HG02852 (cell line): ENCODE measurements at regions not wholly inside any gene's neighbourhood (a gene's known extent, or its start where the extent isn't known, plus 50 kb on each side); places are given as distances from the start of the nearest gene placed in this dataset.
"Not testable (repeated sequence)": the region's sequence is repeated elsewhere in the genome, so short reads cannot be mapped to it uniquely, and the experiment has no call there.

ENCODE experiments used
- ATAC-seq: cut with Tn5 transposase; IDR thresholded peaks from one replicate; pipeline ENCODE4 v1.9.1; 2021; ENCODE audit warnings: mild to moderate bottlenecking, moderate library complexity; ENCODE audit not compliant: unreplicated experiment

DNA sequence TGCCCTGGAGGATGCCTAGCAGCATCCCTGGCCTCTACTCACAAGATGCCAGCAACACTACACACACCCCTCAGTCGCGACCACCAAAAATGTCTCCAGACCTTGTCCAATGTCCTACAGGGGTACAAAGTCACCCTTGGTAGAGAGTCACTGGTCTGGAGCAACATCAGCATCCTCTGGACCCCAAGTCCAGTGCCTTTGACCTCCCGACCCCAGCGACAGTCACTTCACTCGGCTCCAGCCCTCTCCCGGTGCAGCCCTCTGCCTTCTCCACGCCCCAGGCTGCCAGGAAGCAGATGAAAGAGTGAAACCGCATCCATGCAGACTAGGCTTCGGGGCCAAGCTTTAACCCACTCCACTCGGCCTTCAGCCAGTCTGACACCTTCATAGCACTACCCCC is 92.0 kb upstream of the SRSF6 start:
- no peak for ATAC-seq

DNA sequence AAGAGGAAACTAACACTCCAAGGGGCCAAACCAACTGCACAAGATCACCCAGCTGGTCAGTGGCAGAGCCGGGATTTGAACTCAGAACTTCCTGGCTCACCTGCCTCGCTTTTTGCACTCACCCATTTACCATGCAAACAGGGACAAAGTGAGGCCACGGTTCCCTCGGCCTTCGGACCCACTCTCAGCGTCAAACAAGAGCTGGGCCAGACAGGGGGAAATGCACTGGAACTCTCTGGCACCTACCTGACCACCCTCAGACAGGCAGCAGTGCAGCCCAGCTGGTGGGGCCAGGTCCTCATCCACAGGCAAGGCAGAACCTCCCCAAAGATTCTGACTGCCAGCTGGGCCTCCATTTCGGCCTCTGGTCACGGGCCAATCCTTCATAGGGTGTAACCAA is 93.7 kb upstream of the SRSF6 start:
- ATAC-seq: no peak

- no peak for ATAC-seq
Measured at GRCh38 chr20:43363506-43363905, 94.2 kb upstream of the SRSF6 start.

GRCh38 chr20:43361526-43361925 is 96.2 kb upstream of the SRSF6 start:
- ATAC-seq: no peak

GRCh38 chr20:43360016-43360415 is 97.7 kb upstream of the SRSF6 start:
- no peak for ATAC-seq

DNA sequence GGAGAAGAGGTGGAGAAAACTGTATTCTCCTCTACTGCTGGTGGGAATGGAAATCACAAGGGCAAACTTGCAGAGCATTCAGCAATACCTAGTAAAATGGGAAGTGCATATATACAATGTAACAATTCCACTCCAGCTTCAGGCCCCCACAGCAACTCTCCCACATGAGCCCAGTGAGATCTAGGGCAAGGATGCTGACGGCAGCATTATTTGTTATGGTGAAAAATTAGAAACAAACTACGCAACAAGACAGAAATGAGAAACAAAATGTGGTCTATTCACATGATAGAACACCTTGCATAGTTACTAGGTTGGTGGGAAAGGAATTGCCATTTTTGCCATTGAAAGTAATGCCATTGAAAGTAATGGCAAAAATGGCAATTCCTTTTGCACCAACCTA is 98.9 kb upstream of the SRSF6 start:
- ATAC-seq: no peak

- no peak for ATAC-seq
Measured at GRCh38 chr20:43357352-43357751, 100.3 kb upstream of the SRSF6 start.

- ATAC-seq: no peak
Measured at GRCh38 chr20:43355610-43356009, 102.1 kb upstream of the SRSF6 start.

DNA sequence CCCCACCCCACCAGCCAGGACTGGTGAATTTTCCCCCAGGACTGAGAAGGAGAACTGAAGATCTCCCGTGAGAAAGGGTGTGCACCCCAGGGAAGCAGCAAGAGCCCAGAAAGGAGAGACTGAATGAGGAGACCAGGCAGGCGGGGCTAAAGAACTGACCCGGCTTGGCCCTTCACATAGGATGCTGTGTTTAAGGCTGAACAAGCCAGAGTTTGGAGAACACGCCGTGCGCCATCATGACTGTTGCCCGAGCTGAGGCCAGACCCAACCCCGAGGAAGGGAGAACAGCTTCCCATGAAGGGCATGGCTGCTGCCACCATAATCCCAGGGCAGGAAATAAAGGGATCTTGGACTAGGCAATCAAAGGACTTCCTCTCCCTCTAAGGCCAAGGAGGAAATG is 104.7 kb upstream of the SRSF6 start:
- ATAC-seq: no peak

DNA sequence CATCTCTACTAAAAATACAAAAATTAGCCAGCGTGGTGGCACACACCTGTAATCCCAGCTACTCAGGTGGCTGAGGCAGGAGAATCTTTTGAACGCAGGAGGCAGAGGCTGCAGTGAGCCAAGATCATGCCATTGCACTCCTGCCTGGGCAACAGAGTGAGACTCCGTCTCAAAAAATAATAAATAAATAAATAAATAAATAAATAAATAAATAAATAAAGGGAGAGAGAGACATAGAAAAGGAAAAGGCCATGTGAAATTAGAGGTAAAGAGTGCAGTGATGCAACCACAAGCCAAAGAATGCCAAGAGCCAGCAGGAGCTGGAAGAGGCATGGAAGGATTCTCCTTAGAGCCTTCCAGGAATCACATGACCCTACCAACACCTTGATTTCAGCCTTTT is 107.0 kb upstream of the SRSF6 start:
- not testable (repeated sequence) for ATAC-seq

- no peak for ATAC-seq
Measured at GRCh38 chr20:43349841-43350240, 107.9 kb upstream of the SRSF6 start.

GRCh38 chr20:43347839-43348238 is 109.9 kb upstream of the SRSF6 start:
- not testable (repeated sequence) for ATAC-seq

- ATAC-seq: no peak
Measured at GRCh38 chr20:43345676-43346075, 112.0 kb upstream of the SRSF6 start.

GRCh38 chr20:43341511-43341910 is 116.2 kb upstream of the SRSF6 start:
- ATAC-seq: no peak

DNA sequence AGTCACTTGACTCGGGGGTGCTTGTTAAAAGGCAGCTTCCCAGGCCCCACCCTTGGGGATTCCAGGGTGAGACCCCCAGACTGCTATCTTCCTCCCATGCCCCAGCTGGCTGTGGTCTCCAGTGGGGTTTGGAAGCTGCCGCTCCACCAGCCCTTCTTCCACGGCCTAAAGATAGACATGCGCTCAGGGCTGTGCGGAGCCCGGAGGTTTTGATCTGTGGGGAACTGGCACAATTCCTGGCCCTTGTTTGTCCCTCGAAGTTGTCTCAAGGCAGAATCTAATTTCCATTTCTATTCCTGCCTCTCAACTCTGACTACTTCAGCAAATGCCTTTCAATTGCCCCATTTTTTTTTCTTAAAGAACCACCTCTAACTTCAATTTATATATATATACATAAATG is 120.7 kb upstream of the SRSF6 start:
- ATAC-seq: no peak

DNA sequence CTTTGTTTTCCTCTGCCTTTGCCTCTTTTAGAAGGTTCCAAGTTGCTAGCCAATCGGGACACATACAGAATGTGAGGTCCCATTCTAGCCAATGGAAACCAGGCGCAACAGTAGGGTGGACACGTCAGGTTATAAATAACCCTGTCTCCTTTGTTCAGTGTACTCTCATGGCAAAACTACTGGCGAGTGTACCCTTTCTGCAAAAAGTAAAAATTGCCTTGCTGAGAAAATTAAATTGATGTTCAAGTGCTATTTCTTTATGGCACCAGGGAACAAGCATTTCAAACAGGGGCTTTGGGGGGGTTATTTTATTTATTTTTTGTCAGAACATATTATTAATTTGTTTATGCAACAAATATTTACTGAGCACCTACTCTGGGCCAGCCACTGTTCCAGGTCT is 123.6 kb upstream of the SRSF6 start:
- ATAC-seq: no peak

- no peak for ATAC-seq
Measured at GRCh38 chr20:43331906-43332305, 125.8 kb upstream of the SRSF6 start.

DNA sequence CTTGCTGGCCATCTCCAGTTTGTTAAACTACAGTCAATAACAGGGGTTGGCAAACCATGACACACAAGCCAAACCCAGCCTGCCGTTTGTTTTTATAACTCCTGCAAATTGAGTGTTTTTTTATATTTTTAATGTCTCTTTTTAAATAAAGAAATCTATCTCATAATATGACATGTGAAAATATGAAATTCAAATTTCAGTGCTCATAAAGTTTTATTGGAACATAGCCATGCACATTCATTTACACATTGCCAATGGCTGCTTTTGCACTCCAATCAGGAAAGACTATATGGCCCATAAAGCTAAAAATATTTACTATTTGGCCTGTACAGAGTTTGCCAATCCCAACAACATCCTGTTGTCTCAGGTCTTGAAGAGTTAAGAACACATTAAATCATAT is 129.0 kb upstream of the SRSF6 start:
- no peak for ATAC-seq

DNA sequence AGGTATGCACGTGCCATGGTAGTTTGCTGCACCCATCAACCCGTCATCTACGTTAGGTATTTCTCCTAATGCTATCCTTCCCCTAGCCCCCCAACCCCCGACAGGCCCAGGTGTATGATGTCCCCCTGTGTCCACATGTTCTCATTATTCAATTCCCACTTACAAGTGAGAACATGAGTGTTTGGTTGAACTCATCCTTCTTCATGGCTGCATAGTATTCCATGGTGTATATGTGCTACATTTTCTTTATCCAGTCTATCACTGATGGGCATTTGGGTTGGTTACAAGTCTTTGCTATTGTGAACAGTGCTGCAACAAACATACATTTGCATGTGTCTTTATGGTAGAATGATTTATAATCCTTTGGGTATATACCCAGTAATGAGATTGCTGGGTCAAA is 130.5 kb upstream of the SRSF6 start:
- ATAC-seq: not testable (repeated sequence)

DNA sequence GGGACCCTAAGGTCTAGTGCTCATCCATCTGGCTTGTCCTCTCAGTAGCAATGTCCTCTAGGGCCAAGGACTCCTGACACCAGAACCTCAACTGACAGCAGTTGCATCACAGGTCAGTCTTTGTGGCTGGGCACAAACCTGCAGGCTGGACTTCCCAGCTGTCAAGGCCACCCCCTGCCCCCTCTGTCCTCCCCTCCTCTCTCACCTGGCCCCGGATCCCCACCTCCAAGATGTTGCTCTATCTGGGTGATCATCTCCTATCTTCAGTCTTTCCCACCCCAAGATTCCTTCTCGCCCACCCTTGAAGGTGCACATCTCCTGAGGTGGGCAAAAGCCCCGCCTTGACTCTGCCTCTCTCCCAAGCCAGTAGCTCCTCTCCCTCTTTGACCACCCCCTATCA is 131.8 kb upstream of the SRSF6 start:
- no peak for ATAC-seq

- ATAC-seq: no peak
Measured at GRCh38 chr20:43323592-43323991, 133.9 kb upstream of the PTPRT start.

DNA sequence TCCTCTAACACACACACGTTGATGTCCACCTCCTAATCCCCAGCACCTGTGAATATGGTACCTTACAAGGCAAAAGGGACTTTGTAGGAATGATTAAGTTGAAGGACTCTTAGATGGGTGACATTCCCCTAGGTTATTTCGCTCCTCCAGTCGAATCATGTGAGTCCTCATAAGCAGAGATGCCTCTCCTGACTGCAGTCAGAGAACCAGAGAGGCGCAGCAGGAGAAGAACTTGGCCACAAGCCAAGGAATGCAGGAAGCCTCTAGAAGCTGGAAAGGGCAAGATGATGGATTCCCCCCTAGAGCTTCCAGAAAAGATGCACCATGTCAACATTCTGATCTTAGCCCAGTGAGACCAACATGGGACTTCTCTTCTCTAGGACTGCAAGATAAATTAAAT is 133.1 kb upstream of the PTPRT start:
- ATAC-seq: no peak

DNA sequence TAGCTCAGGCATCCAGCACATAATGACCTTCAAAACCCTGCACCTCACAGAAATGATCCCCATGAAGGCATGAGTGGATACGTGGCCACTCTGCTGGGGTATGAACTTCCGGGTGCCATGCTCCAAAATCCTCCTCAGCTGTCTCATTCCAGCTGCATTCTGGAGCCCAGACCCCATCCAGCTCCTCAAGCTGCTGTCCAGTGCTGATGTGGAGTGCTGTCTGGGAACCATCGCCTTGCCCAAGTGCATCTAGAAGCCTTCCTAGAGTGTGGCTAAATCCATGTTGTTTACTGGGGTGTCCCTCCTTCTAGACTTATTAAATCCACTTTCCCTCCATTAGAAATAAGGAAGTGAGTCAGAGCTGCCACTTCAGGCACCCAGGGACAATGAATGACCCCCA is 130.8 kb upstream of the PTPRT start:
- no peak for ATAC-seq

DNA sequence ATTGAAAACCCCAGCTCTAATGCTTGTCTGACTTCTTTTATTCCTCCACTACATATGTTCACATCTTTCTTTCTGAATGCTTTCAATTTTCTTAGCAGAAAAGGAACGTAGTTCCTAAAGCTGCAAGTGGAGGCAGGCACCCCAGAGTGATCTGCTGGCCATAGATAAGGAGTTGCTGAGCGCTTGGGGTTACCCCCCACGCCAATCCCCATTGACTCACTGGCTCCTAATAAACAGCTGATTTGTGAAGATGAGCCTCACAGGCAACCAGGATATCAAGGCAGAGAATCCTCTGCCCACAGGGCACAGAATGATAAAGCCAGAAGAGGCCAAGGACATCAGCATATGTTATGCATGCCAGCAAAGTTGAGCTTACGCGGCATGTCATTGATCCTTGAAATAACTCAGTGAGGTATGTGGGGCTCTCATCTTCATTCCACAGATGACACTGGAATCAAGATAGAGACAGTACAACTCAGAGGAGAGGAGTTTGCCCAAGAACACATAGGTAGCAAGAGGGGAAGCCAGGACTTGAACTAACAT is 129.1 kb upstream of the PTPRT start:
- ATAC-seq: no peak
